Breast epithelium (tissue), 4 donors: ENCODE measurements at regions not wholly inside any gene's neighbourhood (a gene's known extent, or its start where the extent isn't known, plus 50 kb on each side); places are given as distances from the start of the nearest gene placed in this dataset.

Experiments
- DNase-seq, 2 donors: peaks; one replicate each; pipeline ENCODE4 v3.0.0-alpha.2; 2019; ENCODE audit warnings: low spot score in 2 of 2
- H3K27ac ChIP-seq, 2 donors: fragments of 200-600 bp; sonication (generic) in 1 of 2; one replicate each; pipeline ENCODE4 v1.5.1; 2016 to 2019; ENCODE audit warnings: mild to moderate bottlenecking in 1 of 2
- H3K27me3 ChIP-seq, 2 donors: fragments of 200-600 bp; sonication (generic) in 1 of 2; one replicate each; pipeline versions ENCODE4 v1.5.1 to v1.6.0; 2017 to 2019; ENCODE audit warnings: control low read depth in 1 of 2, mild to moderate bottlenecking in 1 of 2
- H3K36me3 ChIP-seq: fragments of 200-600 bp; one replicate; pipeline ENCODE4 v1.5.1; 2019
- H3K4me1 ChIP-seq, 2 donors: fragments of 200-600 bp; sonication (generic); one replicate each; pipeline ENCODE4 v1.5.1; 2016 to 2019; ENCODE audit warnings: control low read depth in 1 of 2
- H3K4me3 ChIP-seq, 3 donors: fragments of 200-600 bp; sonication (generic); 1 replicate in 2 of 3; 2 replicates in 1 of 3; pipeline ENCODE4 v1.5.1; 2016 to 2019; ENCODE audit warnings: mild to moderate bottlenecking in 3 of 3, moderate library complexity in 2 of 3
- H3K9me3 ChIP-seq, 2 donors: fragments of 200-600 bp; sonication (generic) in 1 of 2; one replicate each; pipeline ENCODE4 v1.5.1; 2016 to 2019; ENCODE audit warnings: control low read depth in 1 of 2
- POLR2A ChIP-seq: fragments of 450-650 bp; IDR thresholded peaks from one replicate; pipeline ENCODE4 v1.6.1; 2016; ENCODE audit warnings: antibody characterized with exemption, mild to moderate bottlenecking, moderate library complexity
- POLR2AphosphoS5 ChIP-seq, 3 donors: sonication (generic); formaldehyde crosslinking; IDR thresholded peaks; one replicate each; pipeline ENCODE4 v1.6.1; 2017; ENCODE audit warnings: antibody characterized with exemption in 3 of 3
- intact Hi-C: fragments of 100-400 bp; cut with DNase I; formaldehyde crosslinking; loops from one replicate; pipeline ENCODE4 v1.15.1; 2023; ENCODE audit warnings: low total_unique reads
- TF ChIP-seq, protein P1 (sequence below), 3 donors: fragments of 450-650 bp; IDR thresholded peaks; one replicate each; pipeline ENCODE4 v1.5.1; 2016 to 2017; ENCODE audit warnings: antibody characterized with exemption in 3 of 3, mild to moderate bottlenecking in 3 of 3, moderate library complexity in 3 of 3

DNA sequence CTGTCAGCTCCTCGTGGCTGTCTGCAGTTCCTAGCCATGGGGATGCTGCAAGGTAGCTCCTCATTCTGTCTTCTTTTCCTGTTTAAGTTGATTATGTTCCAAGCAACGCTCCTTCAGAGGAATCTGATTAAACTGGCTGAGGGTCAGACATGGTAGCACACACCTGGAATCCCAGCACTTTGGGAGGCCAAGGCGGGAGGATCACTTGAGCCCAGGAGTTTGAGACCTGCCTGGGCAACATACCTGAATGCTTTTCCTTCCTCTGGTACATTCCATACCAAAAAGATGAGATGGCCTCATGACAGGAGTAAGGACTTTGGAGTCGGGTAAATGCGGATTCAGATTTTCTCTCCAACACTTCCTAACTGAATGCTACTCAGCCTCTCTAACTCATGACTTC, 246.8 kb upstream of the JARID2 start:
- TF ChIP-seq, protein P1, sequence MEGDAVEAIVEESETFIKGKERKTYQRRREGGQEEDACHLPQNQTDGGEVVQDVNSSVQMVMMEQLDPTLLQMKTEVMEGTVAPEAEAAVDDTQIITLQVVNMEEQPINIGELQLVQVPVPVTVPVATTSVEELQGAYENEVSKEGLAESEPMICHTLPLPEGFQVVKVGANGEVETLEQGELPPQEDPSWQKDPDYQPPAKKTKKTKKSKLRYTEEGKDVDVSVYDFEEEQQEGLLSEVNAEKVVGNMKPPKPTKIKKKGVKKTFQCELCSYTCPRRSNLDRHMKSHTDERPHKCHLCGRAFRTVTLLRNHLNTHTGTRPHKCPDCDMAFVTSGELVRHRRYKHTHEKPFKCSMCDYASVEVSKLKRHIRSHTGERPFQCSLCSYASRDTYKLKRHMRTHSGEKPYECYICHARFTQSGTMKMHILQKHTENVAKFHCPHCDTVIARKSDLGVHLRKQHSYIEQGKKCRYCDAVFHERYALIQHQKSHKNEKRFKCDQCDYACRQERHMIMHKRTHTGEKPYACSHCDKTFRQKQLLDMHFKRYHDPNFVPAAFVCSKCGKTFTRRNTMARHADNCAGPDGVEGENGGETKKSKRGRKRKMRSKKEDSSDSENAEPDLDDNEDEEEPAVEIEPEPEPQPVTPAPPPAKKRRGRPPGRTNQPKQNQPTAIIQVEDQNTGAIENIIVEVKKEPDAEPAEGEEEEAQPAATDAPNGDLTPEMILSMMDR (IDR thresholded peaks at IDR 0.05) = no peak
- no peak for TF ChIP-seq POLR2A
- no peak for TF ChIP-seq POLR2AphosphoS5 (IDR thresholded peaks at IDR 0.05)
- H3K36me3 ChIP-seq = no peaks in the 10 kb centered on the region
- no peak overlapping the region for H3K27ac ChIP-seq
- H3K4me3 ChIP-seq = no peak overlapping the region
- intact Hi-C loops = no loop called here
- no peaks in the 10 kb centered on the region for H3K9me3 ChIP-seq
- no peak for DNase-seq
- no peaks in the 10 kb centered on the region for H3K27me3 ChIP-seq
- H3K4me1 ChIP-seq = no peaks in the 10 kb centered on the region

DNA sequence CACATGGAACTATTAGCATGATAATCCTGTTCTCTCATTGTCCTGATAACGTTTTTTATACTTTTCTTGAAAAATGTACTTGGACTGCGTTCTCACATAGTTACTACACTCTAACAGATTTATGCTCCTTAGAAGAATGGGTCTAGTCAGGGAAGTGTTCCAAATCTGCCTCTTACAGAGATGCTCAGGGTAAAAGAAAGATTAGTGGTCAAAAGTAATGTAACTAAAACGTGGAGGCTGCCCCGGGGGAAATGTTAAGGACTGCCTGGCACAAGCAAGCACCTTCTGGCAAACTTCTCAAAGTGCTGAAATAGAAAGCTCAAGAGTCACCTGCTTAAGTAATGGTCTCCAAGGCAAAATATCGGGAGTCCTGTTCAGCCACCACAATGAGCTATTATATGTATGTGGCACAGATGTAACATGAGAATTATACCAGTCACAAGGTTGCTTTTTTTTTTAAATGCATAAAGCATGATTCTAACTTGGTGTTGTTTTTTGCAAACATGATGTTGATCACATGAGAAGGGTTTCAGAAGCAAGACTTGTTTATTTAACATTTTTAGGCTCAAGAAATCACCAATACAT, 244.5 kb upstream of the JARID2 start:
- H3K27me3 ChIP-seq = no peaks in the 10 kb centered on the region
- H3K9me3 ChIP-seq = no peaks in the 10 kb centered on the region
- intact Hi-C loops = no loop called here
- H3K4me3 ChIP-seq = no peak overlapping the region
- TF ChIP-seq POLR2A = no peak
- TF ChIP-seq, protein P1 (IDR thresholded peaks at IDR 0.05) = no peak
- no peak for TF ChIP-seq POLR2AphosphoS5 (IDR thresholded peaks at IDR 0.05)
- H3K36me3 ChIP-seq = no peaks in the 10 kb centered on the region
- DNase-seq = no peak
- no peaks in the 10 kb centered on the region for H3K4me1 ChIP-seq
- H3K27ac ChIP-seq = no peak overlapping the region

DNA sequence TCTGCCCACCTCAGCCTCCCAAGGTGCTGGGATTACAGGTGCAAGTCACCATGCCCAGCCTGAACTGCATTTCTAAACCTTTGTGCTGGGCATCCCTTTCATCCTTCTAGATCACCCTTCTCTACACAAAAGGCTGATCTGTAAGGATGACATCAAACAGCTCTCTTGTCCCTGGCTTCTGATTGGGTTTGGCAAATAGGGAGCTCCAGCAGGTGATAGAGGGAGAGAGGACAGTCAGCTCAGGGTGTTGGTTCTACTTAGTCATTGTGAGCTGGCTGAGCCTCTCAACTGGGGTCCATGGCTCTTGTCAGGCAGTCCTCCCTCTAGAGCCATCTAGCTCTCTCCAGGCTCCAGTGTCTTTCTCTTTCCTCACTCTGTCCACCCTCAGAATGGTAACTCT, 237.6 kb upstream of the JARID2 start:
- Histone ChIP-seq H3K27me3 (no peaks in the 10 kb centered on the region), H3K27ac (no peak overlapping the region), H3K9me3 (no peaks in the 10 kb centered on the region), H3K4me3 (no peak overlapping the region), H3K4me1 (no peaks in the 10 kb centered on the region), H3K36me3 (no peaks in the 10 kb centered on the region)
- TF ChIP-seq POLR2A (no peak), POLR2AphosphoS5 (IDR thresholded peaks at IDR 0.05) (no peak)
- TF ChIP-seq, protein P1 (IDR thresholded peaks at IDR 0.05) = no peak
- intact Hi-C loops = no loop called here
- no peak for DNase-seq

DNA sequence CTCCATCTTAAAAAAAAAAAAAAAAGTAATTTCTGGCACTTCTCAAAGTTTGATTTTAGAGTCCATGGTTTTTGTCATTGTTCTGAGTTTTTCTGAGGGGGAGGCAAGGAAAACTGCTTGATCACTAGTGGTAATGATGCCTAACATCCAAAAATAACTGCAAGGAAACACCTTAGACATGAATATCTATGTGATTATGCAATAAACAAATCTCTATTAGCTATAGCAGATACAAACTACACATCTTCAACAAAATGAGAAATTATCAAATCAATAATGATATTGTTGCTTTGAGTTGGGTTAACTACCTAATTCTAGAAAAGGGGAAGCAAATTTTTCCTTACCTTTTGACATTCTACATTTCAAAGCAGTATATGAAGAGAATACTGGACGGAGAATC, 230.9 kb upstream of the JARID2 start:
- TF ChIP-seq POLR2AphosphoS5 (IDR thresholded peaks at IDR 0.05) (no peak), POLR2A (no peak)
- TF ChIP-seq, protein P1 (IDR thresholded peaks at IDR 0.05) = no peak
- H3K9me3 ChIP-seq = no peaks in the 10 kb centered on the region
- no peak overlapping the region for H3K27ac ChIP-seq
- intact Hi-C loops = no loop called here
- H3K27me3 ChIP-seq = no peaks in the 10 kb centered on the region
- H3K36me3 ChIP-seq = no peaks in the 10 kb centered on the region
- no peak overlapping the region for H3K4me3 ChIP-seq
- H3K4me1 ChIP-seq = no peaks in the 10 kb centered on the region
- DNase-seq = no peak

DNA sequence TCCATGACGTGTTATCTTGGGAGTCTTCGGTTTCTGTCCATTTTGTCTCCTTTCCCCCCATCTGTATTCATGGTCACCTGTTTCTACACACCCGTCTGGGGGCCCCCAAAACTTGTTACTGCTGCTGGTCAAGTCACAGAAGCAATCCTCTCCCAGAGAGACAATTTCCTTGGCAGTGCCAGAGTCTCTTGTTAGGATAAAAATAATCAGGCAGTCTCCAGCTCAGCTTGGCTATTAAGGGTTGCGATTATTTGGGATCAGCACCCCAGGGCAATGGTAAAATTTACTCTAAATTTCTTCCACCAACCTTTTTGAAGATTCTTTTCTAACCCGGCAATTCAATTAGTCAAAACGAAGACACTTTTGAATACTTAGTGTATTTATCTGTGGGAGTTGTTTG, 229.1 kb upstream of the JARID2 start:
- no peak overlapping the region for H3K4me3 ChIP-seq
- H3K9me3 ChIP-seq = no peaks in the 10 kb centered on the region
- TF ChIP-seq, protein P1 (IDR thresholded peaks at IDR 0.05) = no peak
- TF ChIP-seq POLR2A (no peak), POLR2AphosphoS5 (IDR thresholded peaks at IDR 0.05) (no peak)
- H3K4me1 ChIP-seq = no peaks in the 10 kb centered on the region
- intact Hi-C loops = no loop called here
- no peaks in the 10 kb centered on the region for H3K27me3 ChIP-seq
- no peak overlapping the region for H3K27ac ChIP-seq
- H3K36me3 ChIP-seq = no peaks in the 10 kb centered on the region
- no peak for DNase-seq
